ENCODE measurements at regions not wholly inside any gene's neighbourhood (a gene's known extent, or its start where the extent isn't known, plus 50 kb on each side); places are given as distances from the start of the nearest gene placed in this dataset.
"Not testable (repeated sequence)": the region's sequence is repeated elsewhere in the genome, so short reads cannot be mapped to it uniquely, and the experiment has no call there.

DNA sequence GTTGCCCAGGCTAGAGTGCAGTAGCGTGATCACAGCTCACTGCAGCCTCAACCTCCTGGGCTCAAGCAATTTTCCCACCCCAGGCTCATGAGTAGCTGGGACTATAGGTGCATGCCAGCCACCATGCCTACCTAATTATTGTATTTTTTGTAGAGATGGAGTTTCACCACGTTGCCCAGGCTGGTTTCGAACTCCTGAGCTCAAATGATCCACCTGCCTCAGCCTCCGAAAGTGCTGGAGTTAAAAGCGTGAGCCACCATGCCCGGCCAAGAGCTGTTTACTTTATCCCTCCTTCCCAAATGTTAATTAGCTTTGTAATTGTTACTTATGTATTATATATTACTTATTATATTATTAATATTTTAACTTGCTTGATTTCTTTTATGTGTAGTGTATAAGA lies 70.1 kb upstream of the TPTE start:
- TF ChIP-seq, protein P1, sequence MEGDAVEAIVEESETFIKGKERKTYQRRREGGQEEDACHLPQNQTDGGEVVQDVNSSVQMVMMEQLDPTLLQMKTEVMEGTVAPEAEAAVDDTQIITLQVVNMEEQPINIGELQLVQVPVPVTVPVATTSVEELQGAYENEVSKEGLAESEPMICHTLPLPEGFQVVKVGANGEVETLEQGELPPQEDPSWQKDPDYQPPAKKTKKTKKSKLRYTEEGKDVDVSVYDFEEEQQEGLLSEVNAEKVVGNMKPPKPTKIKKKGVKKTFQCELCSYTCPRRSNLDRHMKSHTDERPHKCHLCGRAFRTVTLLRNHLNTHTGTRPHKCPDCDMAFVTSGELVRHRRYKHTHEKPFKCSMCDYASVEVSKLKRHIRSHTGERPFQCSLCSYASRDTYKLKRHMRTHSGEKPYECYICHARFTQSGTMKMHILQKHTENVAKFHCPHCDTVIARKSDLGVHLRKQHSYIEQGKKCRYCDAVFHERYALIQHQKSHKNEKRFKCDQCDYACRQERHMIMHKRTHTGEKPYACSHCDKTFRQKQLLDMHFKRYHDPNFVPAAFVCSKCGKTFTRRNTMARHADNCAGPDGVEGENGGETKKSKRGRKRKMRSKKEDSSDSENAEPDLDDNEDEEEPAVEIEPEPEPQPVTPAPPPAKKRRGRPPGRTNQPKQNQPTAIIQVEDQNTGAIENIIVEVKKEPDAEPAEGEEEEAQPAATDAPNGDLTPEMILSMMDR (IDR thresholded peaks at IDR 0.05) = not testable (repeated sequence)
- not testable (repeated sequence) for TF ChIP-seq POLR2A, EP300 (IDR thresholded peaks at IDR 0.05)

Data from tibial nerve (tissue), 4 donors.